ENCODE measurements at regions not wholly inside any gene's neighbourhood (a gene's known extent, or its start where the extent isn't known, plus 50 kb on each side); places are given as distances from the start of the nearest gene placed in this dataset.

DNA sequence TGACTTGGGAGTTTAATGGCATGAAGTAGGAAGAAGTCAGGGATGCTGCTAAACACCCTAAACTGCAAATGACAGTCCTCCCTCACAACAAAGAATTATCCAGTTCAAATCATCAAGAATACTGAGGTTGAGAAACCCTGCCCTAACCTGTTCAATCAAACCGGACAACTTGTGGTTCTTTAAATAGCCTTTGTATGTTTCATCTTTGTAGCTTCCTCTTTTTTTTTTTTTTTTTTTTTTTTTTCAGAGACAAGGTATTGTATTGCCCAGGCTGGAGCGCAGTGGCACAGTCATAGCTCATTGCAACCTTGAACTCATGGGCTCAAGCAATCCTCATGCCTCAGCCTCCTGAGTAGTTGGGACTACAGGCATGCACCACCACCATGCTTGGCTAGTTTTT lies 52.5 kb upstream of the TTC29 start:
- H3K27me3 Mint-ChIP-seq (ENCODE audit: low read depth) = no peaks in the 10 kb centered on the region
- no peak overlapping the region for H3K4me3 Mint-ChIP-seq
- no peaks in the 10 kb centered on the region for H3K36me3 Mint-ChIP-seq (ENCODE audit: low read depth)
- no peaks in the 10 kb centered on the region for H3K9me3 Mint-ChIP-seq
- no peaks in the 10 kb centered on the region for H3K4me1 Mint-ChIP-seq (ENCODE audit: low read depth)
- H3K27ac Mint-ChIP-seq = no peak overlapping the region

DNA sequence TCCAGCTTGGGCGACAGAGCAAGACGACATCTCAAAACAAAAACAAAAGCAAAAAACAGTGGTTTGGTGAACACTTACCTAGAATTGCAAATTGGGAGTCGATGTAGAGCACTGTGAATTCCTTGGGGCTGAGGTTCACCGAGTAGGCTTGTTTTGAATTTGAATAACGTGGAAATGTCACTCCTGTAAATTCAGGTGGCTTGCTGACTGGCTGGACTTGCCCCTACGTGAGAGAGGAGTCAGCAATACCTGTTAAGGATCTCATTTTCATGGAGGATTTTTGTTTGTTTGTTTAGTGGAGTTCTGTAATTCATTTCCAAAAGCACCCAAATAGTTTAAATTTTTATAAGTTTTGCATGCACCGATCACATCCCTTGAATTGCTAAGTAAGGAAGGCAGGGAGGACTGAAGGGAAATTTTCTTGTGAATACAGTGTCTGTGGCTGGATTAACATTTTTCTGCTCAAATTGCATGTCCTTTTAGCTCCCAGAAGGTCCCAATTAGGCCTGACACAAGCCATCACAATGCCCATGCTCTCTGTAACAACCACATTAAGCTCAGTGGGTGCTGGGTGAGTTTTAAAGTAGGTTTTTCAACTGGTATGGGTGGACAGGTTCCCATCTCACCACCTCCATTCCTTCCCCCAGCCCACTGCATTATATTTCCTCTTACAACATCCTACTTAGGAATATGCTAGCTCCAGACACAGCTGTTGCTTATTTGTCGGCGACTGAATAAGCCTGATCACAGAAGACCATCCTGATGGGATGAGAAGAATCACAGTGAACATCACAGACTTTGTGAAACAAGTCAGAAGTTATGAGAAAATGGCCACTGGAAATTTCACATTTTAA lies 58.5 kb upstream of the TTC29 start:
- H3K36me3 Mint-ChIP-seq (ENCODE audit: low read depth) = no peaks in the 10 kb centered on the region
- no peaks in the 10 kb centered on the region for H3K9me3 Mint-ChIP-seq
- no peaks in the 10 kb centered on the region for H3K4me1 Mint-ChIP-seq (ENCODE audit: low read depth)

DNA sequence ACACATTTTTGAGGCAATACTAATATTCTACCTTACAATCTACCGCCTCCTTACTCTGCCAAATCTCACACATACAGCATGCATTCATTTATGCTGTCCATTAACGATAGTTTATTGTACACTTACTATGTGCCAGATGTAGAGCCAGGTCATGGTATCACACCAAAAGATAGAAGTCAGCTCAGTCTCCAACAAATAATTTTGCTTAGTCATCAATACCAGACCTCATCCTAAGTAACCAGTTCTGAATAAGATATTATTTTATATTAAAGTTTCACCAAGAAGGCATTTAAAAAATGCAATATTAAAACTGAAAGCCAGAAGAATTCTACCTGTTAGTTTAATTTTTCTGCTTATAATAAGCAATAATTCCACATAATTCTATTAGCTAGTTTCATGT lies 60.6 kb upstream of the TTC29 start:
- Mint-ChIP-seq H3K27me3 (ENCODE audit: low read depth) (no peaks in the 10 kb centered on the region), H3K4me1 (ENCODE audit: low read depth) (no peaks in the 10 kb centered on the region), H3K27ac (no peak overlapping the region), H3K9me3 (no peaks in the 10 kb centered on the region), H3K36me3 (ENCODE audit: low read depth) (no peaks in the 10 kb centered on the region), H3K4me3 (no peak overlapping the region)

More for the DNA sequence above, 58.5 kb upstream of the TTC29 start:
- no peak overlapping the region for H3K4me3 Mint-ChIP-seq
- no peak overlapping the region for H3K27ac Mint-ChIP-seq
- no peaks in the 10 kb centered on the region for H3K27me3 Mint-ChIP-seq (ENCODE audit: low read depth)

DNA sequence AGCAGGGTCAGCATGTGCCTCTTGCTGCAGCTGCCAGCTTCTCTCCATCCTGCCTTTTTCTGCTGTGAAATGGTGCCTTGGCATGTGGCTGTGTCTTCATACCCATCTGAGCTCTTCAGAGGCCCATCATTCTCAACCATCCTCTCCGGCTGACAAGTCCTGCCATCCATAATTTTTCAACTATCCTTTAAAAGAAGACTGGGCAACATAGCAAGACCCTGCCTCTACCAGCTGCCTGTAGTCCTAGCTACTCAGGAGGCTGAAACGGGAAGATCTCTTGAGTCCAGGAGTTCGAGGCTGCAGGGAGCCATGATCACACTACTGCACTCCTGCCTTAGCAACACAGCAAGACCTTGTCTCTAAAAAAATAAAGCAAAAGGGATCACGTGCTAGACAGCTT lies 64.2 kb upstream of the TTC29 start:
- H3K27me3 Mint-ChIP-seq (ENCODE audit: low read depth) = no peaks in the 10 kb centered on the region
- H3K9me3 Mint-ChIP-seq = no peaks in the 10 kb centered on the region
- H3K4me3 Mint-ChIP-seq = no peak overlapping the region
- no peaks in the 10 kb centered on the region for H3K36me3 Mint-ChIP-seq (ENCODE audit: low read depth)
- no peaks in the 10 kb centered on the region for H3K4me1 Mint-ChIP-seq (ENCODE audit: low read depth)
- no peak overlapping the region for H3K27ac Mint-ChIP-seq

DNA sequence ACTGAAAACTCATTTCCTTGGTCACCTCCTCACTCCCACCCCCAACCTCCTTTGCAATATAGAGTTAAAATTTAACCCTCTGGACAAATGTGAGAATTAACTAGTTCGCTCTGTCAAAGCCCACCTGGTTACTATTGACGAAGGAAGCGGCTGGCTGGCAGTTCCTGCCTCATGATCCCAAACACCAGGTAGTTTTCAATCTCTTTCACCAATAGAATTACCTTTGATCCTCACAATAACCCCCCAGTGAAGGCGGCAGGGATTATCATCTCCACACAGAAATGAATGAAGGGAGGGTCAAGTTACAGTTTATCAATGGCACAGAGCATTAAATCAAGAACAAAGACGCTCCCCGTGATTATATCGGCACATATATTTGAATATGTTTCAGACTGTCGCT lies 65.7 kb upstream of the TTC29 start:
- no peaks in the 10 kb centered on the region for H3K36me3 Mint-ChIP-seq (ENCODE audit: low read depth)
- H3K9me3 Mint-ChIP-seq = no peaks in the 10 kb centered on the region
- peaks cover 4% of the 10 kb centered on the region for H3K27me3 Mint-ChIP-seq (ENCODE audit: low read depth)
- H3K4me3 Mint-ChIP-seq = no peak overlapping the region
- H3K27ac Mint-ChIP-seq = no peak overlapping the region
- no peaks in the 10 kb centered on the region for H3K4me1 Mint-ChIP-seq (ENCODE audit: low read depth)

DNA sequence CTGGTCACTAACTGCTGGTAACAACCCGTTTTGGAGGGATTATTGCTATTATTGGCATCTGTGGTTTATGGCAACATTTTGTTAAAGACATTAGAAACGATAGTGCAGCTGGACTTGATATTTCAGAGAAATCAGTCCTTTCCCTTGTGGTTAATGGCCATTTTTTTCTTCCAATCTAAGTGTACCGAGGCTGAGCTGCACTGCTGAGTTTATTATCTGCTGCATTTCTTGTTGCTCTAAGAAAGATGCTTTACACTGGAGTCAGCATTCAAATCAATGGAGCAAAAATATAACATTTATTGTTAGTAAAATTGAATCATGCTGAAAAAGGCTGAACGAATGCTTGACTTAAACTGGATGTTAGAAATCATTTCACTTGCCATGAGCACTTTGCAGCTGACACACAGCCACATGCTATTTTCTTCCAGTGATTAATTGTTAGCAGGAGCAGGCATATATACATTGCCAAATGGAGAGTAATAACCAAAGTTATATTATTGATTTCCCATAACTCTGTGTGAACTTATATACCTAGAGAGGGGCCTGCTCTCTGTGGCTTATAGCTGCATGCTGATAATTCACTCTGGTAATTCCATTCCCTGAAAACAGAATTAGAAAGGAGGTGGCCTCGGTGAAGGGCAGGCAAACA lies 66.5 kb upstream of the TTC29 start:
- Mint-ChIP-seq H3K4me1 (ENCODE audit: low read depth) (no peaks in the 10 kb centered on the region), H3K27me3 (ENCODE audit: low read depth) (peaks cover 4% of the 10 kb centered on the region), H3K27ac (no peak overlapping the region), H3K36me3 (ENCODE audit: low read depth) (no peaks in the 10 kb centered on the region), H3K4me3 (no peak overlapping the region), H3K9me3 (no peaks in the 10 kb centered on the region)

DNA sequence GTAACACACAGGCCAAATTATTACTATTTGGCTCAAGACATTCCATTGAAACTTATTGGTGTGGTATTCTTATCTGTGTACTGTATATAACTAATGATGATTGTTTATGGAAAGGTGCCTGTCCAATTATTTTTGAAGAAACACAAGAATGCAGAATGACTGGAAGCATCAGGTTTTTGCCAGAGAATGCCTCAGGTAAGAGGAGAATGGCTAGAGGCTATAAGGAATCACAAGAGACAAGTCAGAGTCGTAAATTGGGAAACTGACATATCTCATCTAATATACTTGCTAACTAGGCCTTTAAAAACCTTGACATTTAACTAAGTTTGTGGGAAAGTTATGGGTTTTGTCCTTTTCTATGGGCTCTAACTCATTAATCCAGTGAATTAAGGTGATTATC lies 69.3 kb upstream of the TTC29 start:
- peaks cover 4% of the 10 kb centered on the region for H3K27me3 Mint-ChIP-seq (ENCODE audit: low read depth)
- no peaks in the 10 kb centered on the region for H3K9me3 Mint-ChIP-seq
- no peaks in the 10 kb centered on the region for H3K36me3 Mint-ChIP-seq (ENCODE audit: low read depth)
- H3K27ac Mint-ChIP-seq = no peak overlapping the region
- H3K4me1 Mint-ChIP-seq (ENCODE audit: low read depth) = no peaks in the 10 kb centered on the region
- no peak overlapping the region for H3K4me3 Mint-ChIP-seq

DNA sequence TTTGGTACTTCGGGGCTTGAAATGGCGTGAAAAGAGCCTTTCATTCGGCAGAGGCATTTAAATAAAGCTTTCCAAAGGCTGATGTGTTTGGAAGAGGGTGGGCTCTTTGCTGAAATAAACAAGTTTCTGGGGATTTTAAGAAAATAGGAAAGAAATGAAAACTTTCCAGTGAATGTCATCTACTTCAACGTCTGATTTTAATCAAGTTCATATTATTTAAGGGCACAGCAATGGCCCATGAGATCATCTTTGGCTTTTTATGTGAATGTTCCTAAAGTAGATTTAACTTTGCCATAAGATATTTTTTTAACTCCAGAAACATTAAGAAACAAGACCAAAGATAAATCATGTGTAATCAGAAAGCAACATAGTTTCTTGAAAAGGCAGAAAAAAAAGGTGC lies 69.8 kb upstream of the TTC29 start:
- Mint-ChIP-seq H3K4me3 (no peak overlapping the region), H3K27ac (no peak overlapping the region), H3K4me1 (ENCODE audit: low read depth) (no peaks in the 10 kb centered on the region), H3K27me3 (ENCODE audit: low read depth) (peaks cover 4% of the 10 kb centered on the region), H3K9me3 (no peaks in the 10 kb centered on the region), H3K36me3 (ENCODE audit: low read depth) (no peaks in the 10 kb centered on the region)

DNA sequence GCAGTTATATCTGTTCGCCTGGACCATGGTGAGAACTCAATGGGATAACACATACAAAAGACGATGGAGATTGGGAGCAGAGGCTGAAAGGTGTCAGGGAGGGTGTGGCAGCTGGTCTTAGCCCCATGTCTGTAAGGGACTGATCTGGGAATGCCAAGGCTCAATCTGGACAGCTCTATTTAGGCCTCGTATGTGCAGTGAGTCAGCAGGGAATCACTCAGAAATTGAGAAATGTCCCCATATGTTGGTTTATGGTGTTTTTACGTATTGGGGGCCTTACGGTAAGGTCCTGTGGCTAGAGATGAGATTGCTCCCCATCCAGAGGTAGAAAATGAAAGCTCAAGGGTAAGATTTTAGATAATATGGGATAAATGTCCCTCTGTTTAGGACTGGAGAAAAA lies 71.4 kb upstream of the TTC29 start:
- H3K9me3 Mint-ChIP-seq = no peaks in the 10 kb centered on the region
- no peak overlapping the region for H3K4me3 Mint-ChIP-seq
- no peaks in the 10 kb centered on the region for H3K4me1 Mint-ChIP-seq (ENCODE audit: low read depth)
- no peaks in the 10 kb centered on the region for H3K36me3 Mint-ChIP-seq (ENCODE audit: low read depth)
- peaks cover 4% of the 10 kb centered on the region for H3K27me3 Mint-ChIP-seq (ENCODE audit: low read depth)
- H3K27ac Mint-ChIP-seq = no peak overlapping the region

DNA sequence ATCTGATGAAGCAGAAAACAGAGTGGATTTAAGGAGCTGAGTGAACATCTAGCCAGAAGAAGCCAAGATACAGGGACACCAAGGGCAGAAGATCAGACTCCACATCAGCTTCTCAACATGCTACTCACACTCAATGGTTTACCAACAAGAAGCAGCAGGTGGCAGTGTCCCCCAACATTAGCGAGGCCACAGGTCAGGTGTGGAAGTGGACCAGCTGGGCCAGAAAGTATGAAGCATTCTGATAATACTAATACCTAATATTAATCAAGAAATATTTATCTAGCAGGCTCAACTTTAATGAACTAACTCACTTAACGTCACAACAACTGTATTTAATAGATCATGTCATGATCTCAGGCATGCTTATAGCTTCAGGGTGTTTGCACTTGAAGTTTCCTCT lies 73.4 kb upstream of the TTC29 start:
- Mint-ChIP-seq H3K27ac (no peak overlapping the region), H3K4me1 (ENCODE audit: low read depth) (no peaks in the 10 kb centered on the region)

DNA sequence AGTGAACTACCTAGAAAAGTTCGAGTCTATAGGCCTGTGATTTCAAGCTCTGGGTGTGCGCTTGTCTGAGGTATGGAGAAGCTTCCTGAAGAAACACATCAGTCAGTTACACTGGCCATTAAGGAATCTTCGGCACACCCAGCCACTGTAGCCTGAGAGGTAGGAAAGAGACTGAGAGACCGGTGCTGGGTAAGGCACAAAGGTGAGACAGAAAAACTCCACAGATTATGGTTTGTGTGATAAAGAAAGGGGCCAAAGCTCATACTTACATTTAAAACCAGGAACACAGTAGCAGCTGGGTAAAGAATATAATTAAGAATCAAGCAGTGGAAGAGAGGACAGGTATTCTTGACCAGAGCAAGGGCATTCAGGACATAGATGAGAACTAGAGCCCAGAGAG lies 74.8 kb upstream of the TTC29 start:
- Mint-ChIP-seq H3K4me1 (ENCODE audit: low read depth) (no peaks in the 10 kb centered on the region), H3K36me3 (ENCODE audit: low read depth) (no peaks in the 10 kb centered on the region), H3K27me3 (ENCODE audit: low read depth) (no peaks in the 10 kb centered on the region), H3K9me3 (no peaks in the 10 kb centered on the region), H3K4me3 (no peak overlapping the region), H3K27ac (no peak overlapping the region)

More for the DNA sequence above, 73.4 kb upstream of the TTC29 start:
- H3K9me3 Mint-ChIP-seq = no peaks in the 10 kb centered on the region
- peaks cover 4% of the 10 kb centered on the region for H3K27me3 Mint-ChIP-seq (ENCODE audit: low read depth)
- H3K4me3 Mint-ChIP-seq = no peak overlapping the region
- no peaks in the 10 kb centered on the region for H3K36me3 Mint-ChIP-seq (ENCODE audit: low read depth)

DNA sequence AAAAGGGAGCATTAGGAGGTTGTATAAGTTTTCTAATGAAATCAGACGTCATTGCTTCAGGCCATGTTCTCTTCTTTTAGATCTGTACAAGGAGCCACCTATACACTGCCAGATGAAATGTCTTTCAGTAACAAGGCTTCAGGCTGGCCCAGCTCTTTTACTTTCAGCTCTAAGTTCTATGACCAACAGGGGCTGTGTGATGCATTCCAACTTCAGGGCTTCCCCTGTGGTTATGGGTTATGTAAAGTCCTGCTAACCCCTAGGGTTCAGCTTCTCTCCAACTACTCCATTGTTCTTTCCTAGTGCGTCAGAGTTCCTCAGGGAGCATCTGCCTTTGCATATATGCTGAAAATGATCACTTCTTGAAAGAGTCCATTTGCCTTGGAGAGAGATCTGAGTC lies 79.4 kb upstream of the TTC29 start:
- Mint-ChIP-seq H3K27me3 (ENCODE audit: low read depth) (no peaks in the 10 kb centered on the region), H3K27ac (no peak overlapping the region), H3K4me3 (no peak overlapping the region), H3K36me3 (ENCODE audit: low read depth) (no peaks in the 10 kb centered on the region), H3K9me3 (no peaks in the 10 kb centered on the region), H3K4me1 (ENCODE audit: low read depth) (no peaks in the 10 kb centered on the region)

DNA sequence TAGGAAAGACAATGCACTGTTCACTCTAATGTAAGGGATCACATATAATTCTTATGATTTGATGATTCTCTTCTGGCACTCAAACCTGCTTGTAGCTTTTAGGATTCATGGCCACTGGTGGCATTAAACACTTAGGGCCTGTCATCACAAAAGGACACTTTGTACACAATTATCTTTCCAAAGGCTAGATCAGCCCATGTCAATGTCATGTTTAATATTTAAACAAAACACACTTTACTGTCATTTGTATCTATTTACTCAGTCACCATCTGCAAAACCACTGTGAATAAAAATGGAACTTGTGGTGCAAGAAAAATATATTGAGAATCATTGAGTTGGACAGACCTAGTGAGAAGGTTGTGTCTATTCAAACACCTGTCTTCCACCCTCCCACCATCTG lies 83.6 kb upstream of the TTC29 start:
- no peaks in the 10 kb centered on the region for H3K9me3 Mint-ChIP-seq
- no peaks in the 10 kb centered on the region for H3K4me1 Mint-ChIP-seq (ENCODE audit: low read depth)
- H3K36me3 Mint-ChIP-seq (ENCODE audit: low read depth) = no peaks in the 10 kb centered on the region

DNA sequence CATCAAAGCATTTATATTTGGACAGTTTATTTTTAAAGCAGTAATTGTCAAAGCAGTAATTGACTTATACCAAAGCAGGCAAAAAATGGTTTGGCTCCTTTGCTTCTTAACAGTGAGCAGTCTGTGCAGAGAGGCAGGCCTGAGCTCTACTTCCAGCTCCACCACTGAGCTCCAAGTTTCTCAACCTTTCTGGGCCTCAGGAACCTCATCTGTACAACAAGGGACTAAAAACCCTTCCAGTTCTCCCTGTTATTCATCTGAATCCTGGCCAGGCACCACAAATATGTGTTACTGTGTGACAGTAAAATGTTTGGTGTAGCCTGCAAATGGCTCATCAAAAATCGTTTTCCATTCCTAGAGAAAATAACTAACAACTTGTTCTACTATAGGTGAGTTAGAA lies 88.7 kb upstream of the TTC29 start:
- Mint-ChIP-seq H3K27ac (no peak overlapping the region), H3K36me3 (ENCODE audit: low read depth) (no peaks in the 10 kb centered on the region), H3K4me1 (ENCODE audit: low read depth) (no peaks in the 10 kb centered on the region), H3K4me3 (no peak overlapping the region), H3K9me3 (no peaks in the 10 kb centered on the region), H3K27me3 (ENCODE audit: low read depth) (peaks cover 4% of the 10 kb centered on the region)

More for the DNA sequence above, 83.6 kb upstream of the TTC29 start:
- H3K27ac Mint-ChIP-seq = no peak overlapping the region
- no peak overlapping the region for H3K4me3 Mint-ChIP-seq
- H3K27me3 Mint-ChIP-seq (ENCODE audit: low read depth) = no peaks in the 10 kb centered on the region

DNA sequence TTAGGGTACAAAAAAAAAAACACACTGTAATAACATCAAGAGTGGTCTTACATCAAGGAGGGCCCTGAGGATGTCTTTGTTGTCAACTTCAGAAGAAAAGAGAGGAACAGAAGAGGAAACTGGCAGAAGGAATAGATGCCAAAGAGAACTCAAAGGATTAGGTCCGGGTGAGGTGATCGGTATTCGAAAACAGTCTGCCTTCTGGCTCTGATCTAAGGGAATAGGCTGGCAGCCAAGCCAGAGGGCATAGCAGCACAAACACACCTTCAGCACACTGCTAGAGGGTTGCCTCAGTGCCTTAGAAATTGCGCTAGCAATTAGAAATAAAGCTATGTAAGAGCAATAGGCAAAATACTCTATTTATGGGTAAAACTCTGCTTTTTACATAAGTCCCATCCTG lies 91.4 kb upstream of the TTC29 start:
- peaks cover 7% of the 10 kb centered on the region for H3K27me3 Mint-ChIP-seq (ENCODE audit: low read depth)
- no peaks in the 10 kb centered on the region for H3K4me1 Mint-ChIP-seq (ENCODE audit: low read depth)
- no peaks in the 10 kb centered on the region for H3K36me3 Mint-ChIP-seq (ENCODE audit: low read depth)
- no peak overlapping the region for H3K4me3 Mint-ChIP-seq
- H3K9me3 Mint-ChIP-seq = no peaks in the 10 kb centered on the region
- no peak overlapping the region for H3K27ac Mint-ChIP-seq

All from T-helper 1 cell treated with Interleukin-12 subunit alpha and Interleukin-12 subunit beta and Interleukin-4 antibody, amounts not matched to agents 30 μg/mL and 1 μg/mL, for 36 hours (primary cell).